HUES64 (cell line): ENCODE measurements at regions not wholly inside any gene's neighbourhood (a gene's known extent, or its start where the extent isn't known, plus 50 kb on each side); places are given as distances from the start of the nearest gene placed in this dataset.
"Not testable (repeated sequence)": the region's sequence is repeated elsewhere in the genome, so short reads cannot be mapped to it uniquely, and the experiment has no call there.

ENCODE experiments used
- H3K27ac ChIP-seq: 2 replicates; pipeline ENCODE4 v1.7.0; 2013; ENCODE audit warnings: low read depth, low read length, inconsistent platforms
- H3K27me3 ChIP-seq: 2 replicates; pipeline ENCODE4 v1.6.1; 2013; ENCODE audit warnings: mild to moderate bottlenecking, low read length; ENCODE audit not compliant: insufficient read depth
- H3K36me3 ChIP-seq: 2 replicates; pipeline ENCODE4 v1.6.1; 2013; ENCODE audit warnings: mild to moderate bottlenecking, low read length; ENCODE audit not compliant: insufficient read depth
- H3K4me1 ChIP-seq: 2 replicates; pipeline ENCODE4 v1.6.1; 2013; ENCODE audit warnings: mild to moderate bottlenecking, low read length, moderate library complexity; ENCODE audit not compliant: insufficient read depth
- H3K4me3 ChIP-seq: 2 replicates; pipeline ENCODE4 v1.5.1; 2013; ENCODE audit warnings: mild to moderate bottlenecking, low read length, moderate library complexity
- H3K9ac ChIP-seq: 2 replicates; pipeline ENCODE4 v1.6.1; 2013; ENCODE audit warnings: mild to moderate bottlenecking, low read depth, low read length
- H3K9me3 ChIP-seq: 2 replicates; pipeline ENCODE4 v1.6.1; 2013; ENCODE audit warnings: low read depth, low read length; ENCODE audit not compliant: insufficient read depth
- WGBS: fragments of 150-250, 120-280 bp; methylation state at CpG from one replicate; pipeline ENCODE4 v1.1.7; 2013; ENCODE audit warnings: missing lambda C conversion rate; 5-methylcytosine and 5-hydroxymethylcytosine counted together

- Histone ChIP-seq H3K27me3 (no peaks in the 10 kb centered on the region), H3K27ac (no peak overlapping the region), H3K9me3 (peaks cover 6% of the 10 kb centered on the region), H3K9ac (no peak overlapping the region), H3K36me3 (no peaks in the 10 kb centered on the region), H3K4me1 (peaks cover 3% of the 10 kb centered on the region; the same call in 1 of the 2 replicates), H3K4me3 (no peak overlapping the region)
- 96% methylated on average over 3 of the region's 3 CpGs for WGBS
Observed at GRCh38 chr3:11709782-11710181, 66.1 kb upstream of the VGLL4 start.

DNA sequence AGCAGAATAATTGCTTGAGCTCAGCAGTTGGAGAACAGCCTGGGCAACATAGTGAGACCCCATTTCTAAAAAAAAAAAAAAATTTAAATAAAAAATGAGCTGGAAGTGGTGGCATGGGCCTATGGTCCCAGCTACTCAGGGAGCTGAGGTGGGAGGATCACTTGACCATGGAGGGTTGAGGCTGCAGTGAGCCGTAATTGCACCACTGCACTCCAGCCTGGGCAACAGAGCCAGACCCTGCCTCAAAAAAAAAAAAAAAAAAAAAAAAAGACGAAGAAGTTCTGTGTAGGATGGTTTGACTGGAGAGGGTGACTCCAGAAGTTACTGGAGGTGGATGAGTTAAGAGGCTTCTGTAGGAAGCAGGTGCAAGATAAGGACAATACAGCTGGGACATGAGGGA is 63.4 kb upstream of the VGLL4 start:
- not testable (repeated sequence) for H3K9ac ChIP-seq, H3K27me3 ChIP-seq, H3K27ac ChIP-seq, H3K9me3 ChIP-seq, H3K4me3 ChIP-seq, H3K4me1 ChIP-seq, H3K36me3 ChIP-seq
- WGBS: 93% methylated on average over 2 of the region's 2 CpGs

- H3K36me3 ChIP-seq: no peaks in the 10 kb centered on the region
- H3K27ac ChIP-seq: no peak overlapping the region
- H3K9ac ChIP-seq: no peak overlapping the region
- peaks cover 6% of the 10 kb centered on the region; the same call in 1 of the 2 replicates for H3K4me1 ChIP-seq
- 92% methylated on average over 5 of the region's 5 CpGs for WGBS
- no peak overlapping the region for H3K4me3 ChIP-seq
- no peaks in the 10 kb centered on the region for H3K27me3 ChIP-seq
- peaks cover 6% of the 10 kb centered on the region for H3K9me3 ChIP-seq
Observed at GRCh38 chr3:11706604-11707003, 62.9 kb upstream of the VGLL4 start.

DNA sequence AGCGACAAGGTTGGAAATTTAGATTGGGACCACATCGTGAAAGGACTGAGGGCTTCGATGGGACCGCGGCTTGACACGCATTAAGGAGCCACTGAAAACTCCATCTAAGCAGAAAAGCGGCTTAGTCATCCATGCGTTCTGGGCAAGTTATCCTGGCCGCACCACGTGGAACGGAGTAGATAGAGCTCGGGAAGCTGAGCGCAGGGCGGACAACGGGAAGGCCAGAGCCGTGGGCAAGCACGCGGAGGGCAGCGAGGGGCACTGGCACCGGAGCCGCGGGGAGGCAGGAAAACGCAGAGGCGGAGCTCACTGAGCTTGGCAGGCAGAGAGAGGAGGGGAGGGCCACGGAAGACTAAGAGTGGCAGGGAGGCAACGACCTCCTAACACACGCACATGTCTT is 61.3 kb upstream of the VGLL4 start:
- Histone ChIP-seq H3K27me3 (no peaks in the 10 kb centered on the region), H3K4me1 (peaks cover 6% of the 10 kb centered on the region; the same call in 1 of the 2 replicates), H3K9me3 (peaks cover 3% of the 10 kb centered on the region), H3K9ac (no peak overlapping the region), H3K4me3 (no peak overlapping the region), H3K27ac (no peak overlapping the region), H3K36me3 (no peaks in the 10 kb centered on the region)
- 83% methylated on average over 27 of the region's 27 CpGs for WGBS

GRCh38 chr3:11703146-11703545 is 59.4 kb upstream of the VGLL4 start:
- 92% methylated on average over 3 of the region's 4 CpGs for whole genome bisulfite sequencing
- Histone ChIP-seq H3K9ac (no peak overlapping the region), H3K4me3 (no peak overlapping the region), H3K4me1 (peaks cover 6% of the 10 kb centered on the region; the same call in 1 of the 2 replicates), H3K27me3 (no peaks in the 10 kb centered on the region), H3K36me3 (no peaks in the 10 kb centered on the region), H3K9me3 (no peaks in the 10 kb centered on the region), H3K27ac (no peak overlapping the region)

GRCh38 chr3:11699083-11699427 is 55.3 kb upstream of the VGLL4 start:
- no peak overlapping the region for H3K4me3 ChIP-seq
- H3K27me3 ChIP-seq: no peaks in the 10 kb centered on the region
- H3K4me1 ChIP-seq: peaks cover 3% of the 10 kb centered on the region; the same call in 1 of the 2 replicates
- H3K9me3 ChIP-seq: no peaks in the 10 kb centered on the region
- no peak overlapping the region for H3K27ac ChIP-seq
- no peak overlapping the region for H3K9ac ChIP-seq
- H3K36me3 ChIP-seq: no peaks in the 10 kb centered on the region
- 100% methylated on average over 1 of the region's 2 CpGs for WGBS

GRCh38 chr3:11698326-11699082 is 54.8 kb upstream of the VGLL4 start:
- H3K27me3 ChIP-seq: no peaks in the 10 kb centered on the region
- 96% methylated on average over 6 of the region's 7 CpGs for WGBS
- no peak overlapping the region for H3K27ac ChIP-seq
- peaks cover 3% of the 10 kb centered on the region; the same call in 1 of the 2 replicates for H3K4me1 ChIP-seq
- no peaks in the 10 kb centered on the region for H3K36me3 ChIP-seq
- H3K9ac ChIP-seq: no peak overlapping the region
- H3K9me3 ChIP-seq: no peaks in the 10 kb centered on the region
- H3K4me3 ChIP-seq: no peak overlapping the region

GRCh38 chr3:11697701-11698100 is 54.0 kb upstream of the VGLL4 start:
- no peak overlapping the region for H3K27ac ChIP-seq

DNA sequence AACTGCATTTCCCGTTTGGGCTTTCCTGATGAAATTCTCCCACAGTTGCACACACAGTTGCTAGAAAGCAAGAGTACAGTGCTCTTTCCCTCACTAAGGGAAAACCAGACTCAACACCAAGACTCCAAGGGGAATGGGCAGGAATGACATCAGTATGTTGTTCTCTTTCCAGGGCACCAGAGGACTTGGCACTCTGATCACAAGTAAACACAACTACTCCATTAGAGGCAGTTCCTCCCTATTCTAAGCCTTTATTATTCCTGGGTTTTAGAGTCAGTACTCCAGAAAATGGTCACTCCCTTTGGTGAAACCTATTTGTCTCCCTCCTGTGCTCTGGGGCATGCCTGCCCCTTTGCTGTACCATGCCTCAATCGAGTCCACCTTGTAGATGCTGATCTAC is 52.3 kb upstream of the VGLL4 start:
- Histone ChIP-seq H3K27ac (no peak overlapping the region), H3K4me3 (no peak overlapping the region), H3K9ac (no peak overlapping the region), H3K4me1 (peaks cover 6% of the 10 kb centered on the region), H3K36me3 (no peaks in the 10 kb centered on the region), H3K9me3 (no peaks in the 10 kb centered on the region), H3K27me3 (no peaks in the 10 kb centered on the region)
- WGBS: 94% methylated on average over 2 of the region's 2 CpGs

More at GRCh38 chr3:11697701-11698100, 54.0 kb upstream of the VGLL4 start:
- H3K36me3 ChIP-seq: no peaks in the 10 kb centered on the region
- H3K4me1 ChIP-seq: peaks cover 1% of the 10 kb centered on the region; the same call in 1 of the 2 replicates
- H3K27me3 ChIP-seq: no peaks in the 10 kb centered on the region
- H3K9me3 ChIP-seq: no peaks in the 10 kb centered on the region
- WGBS: 89% methylated on average over 1 of the region's 2 CpGs
- H3K4me3 ChIP-seq: no peak overlapping the region
- no peak overlapping the region for H3K9ac ChIP-seq
